NOMO-1 treated with dmso at 0.1 percent for 144 hours (cell line): ENCODE measurements at regions not wholly inside any gene's neighbourhood (a gene's known extent, or its start where the extent isn't known, plus 50 kb on each side); places are given as distances from the start of the nearest gene placed in this dataset.

ENCODE experiments used
- DNase-seq: peaks from one replicate; lab custom pipeline; 2025; ENCODE audit not compliant: unreplicated experiment; lab: John Stamatoyannopoulos, UW

- no peak for DNase-seq
Observed at GRCh38 chr12:116654226-116654743, 83.6 kb downstream of the SPRING1 start.

DNA sequence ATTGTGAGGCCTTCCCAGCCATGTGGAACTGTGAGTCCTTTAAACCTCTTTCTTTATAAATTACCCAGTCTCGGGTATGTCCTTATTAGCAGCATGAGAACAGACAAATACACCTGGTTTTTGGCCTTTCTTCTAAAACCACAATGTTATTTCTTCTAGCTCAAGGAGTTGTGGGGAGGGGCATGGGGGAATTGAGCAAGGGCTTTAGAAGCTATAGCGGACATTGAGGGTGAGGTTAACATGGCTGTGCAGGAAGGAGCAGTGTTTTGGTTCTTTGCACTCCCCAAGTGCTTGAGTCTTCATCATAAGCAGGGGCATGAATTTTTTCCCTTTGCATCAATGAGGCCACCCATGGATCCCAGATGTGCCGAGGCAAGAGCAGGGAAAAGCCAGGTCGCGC is 86.8 kb downstream of the SPRING1 start:
- DNase-seq: no peak

- DNase-seq: no peak
Observed at GRCh38 chr12:116650585-116651087, 87.2 kb downstream of the SPRING1 start.

DNA sequence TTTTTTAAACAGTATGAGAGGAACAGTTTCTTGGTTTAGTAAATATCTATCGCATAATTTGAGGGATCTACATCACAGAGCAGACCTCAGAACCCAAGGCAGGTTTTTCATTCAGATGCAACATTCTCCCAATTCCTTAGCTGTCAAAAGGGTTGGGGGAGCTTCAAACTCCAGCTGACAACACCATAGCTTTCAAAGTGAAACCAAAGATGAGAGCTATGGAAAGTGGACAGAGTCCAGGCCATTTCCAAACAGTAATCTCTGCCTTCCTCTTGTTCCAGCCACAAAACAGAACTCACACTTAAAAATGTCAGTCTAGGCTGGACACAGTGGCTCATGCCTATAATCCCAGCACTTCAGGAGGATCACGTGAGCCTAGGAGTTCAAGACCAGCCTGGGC is 87.8 kb downstream of the SPRING1 start:
- no peak for DNase-seq

DNA sequence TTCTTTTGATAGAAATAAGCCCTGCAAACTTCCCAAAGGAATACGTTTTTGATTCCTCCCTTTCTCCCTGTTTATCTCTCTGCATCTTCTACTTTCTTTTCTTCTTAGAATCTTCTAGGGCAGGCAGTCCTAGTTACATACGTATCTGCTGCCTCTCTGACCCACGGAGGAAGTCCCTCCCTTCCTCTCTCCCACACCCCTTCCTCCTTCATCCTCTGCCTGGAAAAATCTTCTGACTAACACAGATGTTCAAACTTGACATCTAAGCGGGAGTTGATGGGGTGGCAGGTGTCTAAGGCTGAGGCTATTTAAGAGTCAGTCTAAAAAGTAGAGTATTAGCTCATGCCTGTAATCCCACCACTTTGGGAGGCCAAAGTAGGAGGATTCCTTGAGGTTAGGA is 88.6 kb downstream of the MAP1LC3B2 start:
- no peak for DNase-seq

- no peak for DNase-seq
Observed at GRCh38 chr12:116646901-116647300, 87.7 kb downstream of the MAP1LC3B2 start.

DNA sequence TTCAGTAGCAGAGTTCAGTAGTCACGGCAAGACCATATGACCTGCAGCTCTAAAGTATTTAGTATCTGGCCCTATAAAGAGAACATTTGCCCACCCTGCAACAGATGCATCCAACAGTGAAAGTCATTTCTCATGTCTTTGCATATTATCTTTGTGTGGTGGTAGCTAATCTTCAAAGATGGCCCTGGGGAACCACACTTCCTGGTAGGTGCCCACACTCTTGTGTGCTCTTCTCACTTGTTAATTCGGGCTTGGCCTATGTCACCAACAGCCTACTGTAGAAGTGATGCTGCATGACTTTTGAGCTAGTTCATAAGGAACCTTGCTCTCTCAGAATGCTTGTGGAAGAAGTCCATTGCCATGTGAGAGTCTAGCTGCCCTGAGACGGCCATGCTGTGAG is 85.6 kb downstream of the MAP1LC3B2 start:
- DNase-seq: no peak

DNA sequence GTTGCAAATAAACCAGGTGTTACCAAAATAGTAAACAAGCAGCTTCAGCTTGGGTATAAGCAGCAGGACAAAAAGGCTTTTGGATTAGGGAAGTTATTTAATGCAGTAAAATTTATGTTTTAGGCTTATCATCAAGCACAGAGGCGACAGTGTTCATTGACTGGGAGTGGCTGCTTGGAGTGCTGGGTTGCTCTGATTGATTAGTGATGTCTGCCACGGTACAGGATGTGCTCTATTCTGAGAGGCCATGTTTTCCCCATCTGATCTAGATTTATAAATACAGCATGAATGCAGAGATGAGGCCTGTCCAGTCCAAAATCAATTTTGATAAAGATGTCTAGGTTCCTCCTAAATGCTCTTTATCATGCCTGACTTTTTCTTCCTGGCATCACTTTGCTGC is 83.5 kb downstream of the MAP1LC3B2 start:
- peak; percentile 64 for DNase-seq

GRCh38 chr12:116642106-116642505 is 82.9 kb downstream of the MAP1LC3B2 start:
- DNase-seq: peak; percentile 34

GRCh38 chr12:116640281-116640680 is 81.1 kb downstream of the MAP1LC3B2 start:
- no peak for DNase-seq

DNA sequence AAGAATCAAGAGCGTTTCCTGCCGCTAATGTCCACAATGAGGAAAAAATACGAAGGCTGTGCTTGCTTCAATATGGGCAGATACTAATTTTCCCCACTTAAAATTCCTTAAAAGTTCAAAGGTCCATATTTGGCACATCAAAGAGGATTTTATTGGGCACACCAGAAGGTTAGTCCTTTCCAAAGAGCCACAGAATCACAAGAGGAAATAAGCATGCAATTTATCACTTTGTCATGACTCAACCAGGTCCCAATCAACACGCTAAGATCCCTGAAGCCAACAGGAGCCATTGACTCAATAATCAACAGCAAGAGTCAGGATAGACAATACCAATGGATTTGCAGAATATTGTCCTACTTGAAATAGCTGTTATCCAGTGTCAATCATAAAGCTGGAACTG is 80.6 kb downstream of the MAP1LC3B2 start:
- DNase-seq: no peak

DNA sequence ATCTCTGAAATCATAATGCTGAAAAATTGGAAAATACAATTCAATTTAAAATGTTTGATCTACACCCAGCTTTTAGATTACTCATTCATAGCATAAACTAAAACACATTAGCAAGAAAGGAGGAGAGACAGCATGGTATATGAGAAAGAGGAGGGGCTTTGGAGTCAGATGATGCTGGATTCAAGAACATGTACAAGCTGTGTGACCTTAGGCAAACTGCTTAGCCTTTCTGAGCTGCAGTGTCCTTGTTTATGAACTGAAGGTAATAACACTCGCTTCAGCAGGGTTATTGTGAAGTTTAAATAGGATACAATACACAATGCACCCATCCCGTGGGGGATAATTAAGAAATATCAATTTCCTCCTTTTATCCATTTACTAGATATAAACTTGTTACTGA is 79.2 kb downstream of the MAP1LC3B2 start:
- DNase-seq: no peak

DNA sequence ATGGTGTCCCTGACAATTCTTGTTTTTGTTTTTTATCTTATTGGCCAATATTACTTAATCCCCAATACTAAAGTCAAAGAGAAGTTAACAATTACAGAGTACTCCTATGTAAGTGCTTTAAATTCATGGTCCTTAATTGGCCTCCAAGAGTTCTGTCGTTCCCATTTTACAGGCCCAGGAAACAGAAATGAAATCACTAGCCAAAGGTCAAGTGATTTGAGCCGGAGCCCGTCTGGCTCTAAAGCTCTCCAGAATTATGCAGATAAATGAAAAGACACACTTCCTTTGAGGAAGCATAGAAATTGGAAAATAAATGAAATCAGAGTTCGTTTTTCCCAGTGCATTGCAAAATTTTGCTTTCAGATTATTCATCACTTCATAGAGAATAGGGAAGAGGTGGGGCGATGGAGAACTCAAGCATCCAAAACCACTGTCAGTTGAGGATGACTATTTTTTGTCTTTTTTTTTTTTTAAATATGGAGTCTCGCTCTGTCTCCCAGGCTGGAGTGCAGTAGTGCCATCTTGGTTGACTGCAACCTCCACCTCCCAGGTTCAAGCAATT is 78.5 kb downstream of the MAP1LC3B2 start:
- peak; percentile 65 for DNase-seq

- no peak for DNase-seq
Observed at GRCh38 chr12:116636608-116637519, 77.7 kb downstream of the MAP1LC3B2 start.

GRCh38 chr12:116635487-116635886 is 76.3 kb downstream of the MAP1LC3B2 start:
- DNase-seq: peak; percentile 97

GRCh38 chr12:116633476-116633875 is 74.3 kb downstream of the MAP1LC3B2 start:
- no peak for DNase-seq

DNA sequence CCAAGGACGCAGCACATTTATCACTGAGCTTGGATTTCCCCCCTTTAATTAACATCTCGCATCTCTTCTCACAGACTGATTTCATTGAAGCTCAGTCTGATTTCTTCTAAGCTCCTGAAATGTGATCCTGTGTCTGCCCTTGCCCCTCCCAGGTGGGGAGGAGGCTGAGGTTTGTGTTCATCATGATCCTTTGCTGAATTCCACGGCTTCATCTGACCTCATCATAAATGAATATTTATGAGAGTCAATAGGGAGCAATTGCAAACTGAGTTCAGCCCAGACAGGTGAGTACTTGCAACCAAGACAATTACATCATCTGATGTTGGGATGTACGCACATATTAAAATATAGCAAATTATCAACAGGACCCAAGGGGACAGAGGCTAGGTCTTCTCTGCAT is 72.4 kb downstream of the MAP1LC3B2 start:
- no peak for DNase-seq

- DNase-seq: no peak
Observed at GRCh38 chr12:116630762-116631161, 71.6 kb downstream of the MAP1LC3B2 start.

GRCh38 chr12:116629480-116629879 is 70.3 kb downstream of the MAP1LC3B2 start:
- no peak for DNase-seq

DNA sequence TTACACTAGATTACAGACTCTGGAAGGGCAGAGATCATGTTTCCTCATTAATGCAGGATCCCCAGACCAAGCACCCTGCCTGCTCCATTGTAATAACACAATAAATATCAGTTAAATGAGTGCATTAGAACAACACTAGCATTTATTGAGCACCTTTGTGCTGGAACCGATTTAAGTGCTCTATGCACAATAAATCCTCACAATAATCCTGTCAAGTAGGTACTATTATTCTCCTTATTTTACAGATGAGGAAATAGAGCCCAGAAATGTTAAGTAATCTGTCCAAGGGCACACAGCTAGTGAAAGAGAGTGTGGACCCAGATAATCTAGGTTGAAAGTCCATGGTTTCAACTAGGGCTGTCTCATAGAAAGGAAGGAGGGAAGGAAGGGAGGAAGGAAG is 69.8 kb downstream of the MAP1LC3B2 start:
- no peak for DNase-seq

DNA sequence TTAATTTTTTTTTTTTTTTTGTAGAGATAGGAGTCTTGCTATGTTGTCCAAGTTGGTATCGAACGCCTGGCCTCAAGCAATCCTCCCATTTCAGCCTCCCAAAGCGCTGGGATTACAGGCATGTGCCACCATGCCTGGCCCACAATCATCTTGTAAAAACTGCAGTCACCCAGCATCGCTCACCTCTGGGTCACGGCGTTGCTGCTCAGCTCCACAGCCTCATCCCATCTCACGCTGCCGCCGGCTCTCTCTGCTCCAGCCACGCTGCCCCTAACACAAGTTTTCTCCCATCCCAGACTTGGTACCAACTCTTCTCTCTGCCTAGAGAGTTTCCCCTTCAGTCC is 69.2 kb downstream of the MAP1LC3B2 start:
- DNase-seq: no peak
